ENCODE measurements at regions not wholly inside any gene's neighbourhood (a gene's known extent, or its start where the extent isn't known, plus 50 kb on each side); places are given as distances from the start of the nearest gene placed in this dataset.

- Histone ChIP-seq H3K27ac (ENCODE audit: low read length) (no peak overlapping the region), H3K4me1 (ENCODE audit: control insufficient read depth, insufficient read depth, low read length) (no peaks in the 10 kb centered on the region), H3K27me3 (ENCODE audit: control insufficient read depth, insufficient read depth, low read length) (no peaks in the 10 kb centered on the region), H3K9me3 (ENCODE audit: control insufficient read depth, low read depth, low read length) (no peaks in the 10 kb centered on the region), H3K36me3 (ENCODE audit: control insufficient read depth, insufficient read depth, low read length) (no peaks in the 10 kb centered on the region), H3K4me3 (ENCODE audit: low read length) (no peak overlapping the region)
- DNase-seq, result no peak
Observed at GRCh38 chr4:14729282-14730000, 272.8 kb upstream of the CPEB2 start.

- DNase-seq, result no peak
- Histone ChIP-seq H3K4me3 (ENCODE audit: low read length) (no peak overlapping the region), H3K9me3 (ENCODE audit: control insufficient read depth, low read depth, low read length) (no peaks in the 10 kb centered on the region), H3K36me3 (ENCODE audit: control insufficient read depth, insufficient read depth, low read length) (no peaks in the 10 kb centered on the region), H3K4me1 (ENCODE audit: control insufficient read depth, insufficient read depth, low read length) (no peaks in the 10 kb centered on the region), H3K27ac (ENCODE audit: low read length) (no peak overlapping the region), H3K27me3 (ENCODE audit: control insufficient read depth, insufficient read depth, low read length) (no peaks in the 10 kb centered on the region)
- WGBS (ENCODE audit: insufficient coverage, low lambda C conversion rate), result no CpG with 5 or more reads among the region's 1 CpG
Observed at GRCh38 chr4:14742054-14742453, 260.2 kb upstream of the CPEB2 start.

GRCh38 chr4:14743172-14743571, 259.1 kb upstream of the CPEB2 start:
- H3K27ac ChIP-seq (ENCODE audit: low read length), result no peak overlapping the region
- DNase-seq, result no peak
- no peaks in the 10 kb centered on the region for H3K36me3 ChIP-seq (ENCODE audit: control insufficient read depth, insufficient read depth, low read length)
- WGBS (ENCODE audit: insufficient coverage, low lambda C conversion rate), result 96% methylated on average over 3 of the region's 5 CpGs
- H3K9me3 ChIP-seq (ENCODE audit: control insufficient read depth, low read depth, low read length), result no peaks in the 10 kb centered on the region
- no peaks in the 10 kb centered on the region for H3K4me1 ChIP-seq (ENCODE audit: control insufficient read depth, insufficient read depth, low read length)
- H3K4me3 ChIP-seq (ENCODE audit: low read length), result no peak overlapping the region
- no peaks in the 10 kb centered on the region for H3K27me3 ChIP-seq (ENCODE audit: control insufficient read depth, insufficient read depth, low read length)

GRCh38 chr4:14743601-14744000, 258.7 kb upstream of the CPEB2 start:
- Histone ChIP-seq H3K9me3 (ENCODE audit: control insufficient read depth, low read depth, low read length) (no peaks in the 10 kb centered on the region), H3K4me1 (ENCODE audit: control insufficient read depth, insufficient read depth, low read length) (no peaks in the 10 kb centered on the region), H3K36me3 (ENCODE audit: control insufficient read depth, insufficient read depth, low read length) (no peaks in the 10 kb centered on the region), H3K27me3 (ENCODE audit: control insufficient read depth, insufficient read depth, low read length) (no peaks in the 10 kb centered on the region), H3K27ac (ENCODE audit: low read length) (no peak overlapping the region), H3K4me3 (ENCODE audit: low read length) (no peak overlapping the region)
- DNase-seq, result no peak
- WGBS (ENCODE audit: insufficient coverage, low lambda C conversion rate), result no CpG with 5 or more reads among the region's 5 CpGs

- Histone ChIP-seq H3K4me3 (ENCODE audit: low read length) (no peak overlapping the region), H3K27me3 (ENCODE audit: control insufficient read depth, insufficient read depth, low read length) (no peaks in the 10 kb centered on the region), H3K36me3 (ENCODE audit: control insufficient read depth, insufficient read depth, low read length) (no peaks in the 10 kb centered on the region), H3K4me1 (ENCODE audit: control insufficient read depth, insufficient read depth, low read length) (no peaks in the 10 kb centered on the region), H3K27ac (ENCODE audit: low read length) (no peak overlapping the region), H3K9me3 (ENCODE audit: control insufficient read depth, low read depth, low read length) (no peaks in the 10 kb centered on the region)
- WGBS (ENCODE audit: insufficient coverage, low lambda C conversion rate), result 80% methylated on average over 1 of the region's 4 CpGs
- DNase-seq, result no peak
Observed at GRCh38 chr4:14744346-14744745, 257.9 kb upstream of the CPEB2 start.

- no peak for DNase-seq
- no peaks in the 10 kb centered on the region for H3K36me3 ChIP-seq (ENCODE audit: control insufficient read depth, insufficient read depth, low read length)
- H3K27ac ChIP-seq (ENCODE audit: low read length), result no peak overlapping the region
- H3K4me1 ChIP-seq (ENCODE audit: control insufficient read depth, insufficient read depth, low read length), result no peaks in the 10 kb centered on the region
- no peaks in the 10 kb centered on the region for H3K27me3 ChIP-seq (ENCODE audit: control insufficient read depth, insufficient read depth, low read length)
- H3K9me3 ChIP-seq (ENCODE audit: control insufficient read depth, low read depth, low read length), result peaks cover 7% of the 10 kb centered on the region
- WGBS (ENCODE audit: insufficient coverage, low lambda C conversion rate), result no CpG with 5 or more reads among the region's 2 CpGs
- no peak overlapping the region for H3K4me3 ChIP-seq (ENCODE audit: low read length)
Observed at GRCh38 chr4:14749910-14750309, 252.4 kb upstream of the CPEB2 start.

- Histone ChIP-seq H3K27ac (ENCODE audit: low read length) (no peak overlapping the region), H3K9me3 (ENCODE audit: control insufficient read depth, low read depth, low read length) (peaks cover 7% of the 10 kb centered on the region), H3K36me3 (ENCODE audit: control insufficient read depth, insufficient read depth, low read length) (no peaks in the 10 kb centered on the region), H3K27me3 (ENCODE audit: control insufficient read depth, insufficient read depth, low read length) (no peaks in the 10 kb centered on the region), H3K4me1 (ENCODE audit: control insufficient read depth, insufficient read depth, low read length) (no peaks in the 10 kb centered on the region), H3K4me3 (ENCODE audit: low read length) (no peak overlapping the region)
- 100% methylated on average over 1 of the region's 6 CpGs for WGBS (ENCODE audit: insufficient coverage, low lambda C conversion rate)
- DNase-seq, result no peak
Observed at GRCh38 chr4:14752341-14753046, 249.8 kb upstream of the CPEB2 start.

GRCh38 chr4:14767142-14767541, 235.1 kb upstream of the CPEB2 start:
- Histone ChIP-seq H3K27ac (ENCODE audit: low read length) (no peak overlapping the region), H3K36me3 (ENCODE audit: control insufficient read depth, insufficient read depth, low read length) (no peaks in the 10 kb centered on the region), H3K9me3 (ENCODE audit: control insufficient read depth, low read depth, low read length) (no peaks in the 10 kb centered on the region), H3K4me3 (ENCODE audit: low read length) (no peak overlapping the region), H3K4me1 (ENCODE audit: control insufficient read depth, insufficient read depth, low read length) (no peaks in the 10 kb centered on the region), H3K27me3 (ENCODE audit: control insufficient read depth, insufficient read depth, low read length) (no peaks in the 10 kb centered on the region)
- no peak for DNase-seq

- no peaks in the 10 kb centered on the region for H3K9me3 ChIP-seq (ENCODE audit: control insufficient read depth, low read depth, low read length)
- no peaks in the 10 kb centered on the region for H3K27me3 ChIP-seq (ENCODE audit: control insufficient read depth, insufficient read depth, low read length)
- no peak for DNase-seq
- H3K36me3 ChIP-seq (ENCODE audit: control insufficient read depth, insufficient read depth, low read length), result no peaks in the 10 kb centered on the region
- no peaks in the 10 kb centered on the region for H3K4me1 ChIP-seq (ENCODE audit: control insufficient read depth, insufficient read depth, low read length)
- no peak overlapping the region for H3K27ac ChIP-seq (ENCODE audit: low read length)
- H3K4me3 ChIP-seq (ENCODE audit: low read length), result no peak overlapping the region
Observed at GRCh38 chr4:14768449-14768848, 233.8 kb upstream of the CPEB2 start.

- DNase-seq, result no peak
- no peaks in the 10 kb centered on the region for H3K4me1 ChIP-seq (ENCODE audit: control insufficient read depth, insufficient read depth, low read length)
- WGBS (ENCODE audit: insufficient coverage, low lambda C conversion rate), result no CpG with 5 or more reads among the region's 1 CpG
- no peaks in the 10 kb centered on the region for H3K9me3 ChIP-seq (ENCODE audit: control insufficient read depth, low read depth, low read length)
- no peak overlapping the region for H3K27ac ChIP-seq (ENCODE audit: low read length)
- H3K27me3 ChIP-seq (ENCODE audit: control insufficient read depth, insufficient read depth, low read length), result no peaks in the 10 kb centered on the region
- H3K4me3 ChIP-seq (ENCODE audit: low read length), result no peak overlapping the region
- no peaks in the 10 kb centered on the region for H3K36me3 ChIP-seq (ENCODE audit: control insufficient read depth, insufficient read depth, low read length)
Observed at GRCh38 chr4:14769993-14770392, 232.3 kb upstream of the CPEB2 start.

GRCh38 chr4:14771094-14771493, 231.2 kb upstream of the CPEB2 start:
- no peak overlapping the region for H3K4me3 ChIP-seq (ENCODE audit: low read length)
- no peak overlapping the region for H3K27ac ChIP-seq (ENCODE audit: low read length)
- H3K27me3 ChIP-seq (ENCODE audit: control insufficient read depth, insufficient read depth, low read length), result no peaks in the 10 kb centered on the region
- WGBS (ENCODE audit: insufficient coverage, low lambda C conversion rate), result no CpG with 5 or more reads among the region's 2 CpGs
- H3K36me3 ChIP-seq (ENCODE audit: control insufficient read depth, insufficient read depth, low read length), result no peaks in the 10 kb centered on the region
- no peaks in the 10 kb centered on the region for H3K4me1 ChIP-seq (ENCODE audit: control insufficient read depth, insufficient read depth, low read length)
- no peaks in the 10 kb centered on the region for H3K9me3 ChIP-seq (ENCODE audit: control insufficient read depth, low read depth, low read length)
- no peak for DNase-seq
